GM21515 (cell line): ENCODE measurements at regions not wholly inside any gene's neighbourhood (a gene's known extent, or its start where the extent isn't known, plus 50 kb on each side); places are given as distances from the start of the nearest gene placed in this dataset.

Experiments used
- ATAC-seq: cut with Tn5 transposase; IDR thresholded peaks from one replicate; pipeline ENCODE4 v1.9.1; 2021; ENCODE audit not compliant: unreplicated experiment

GRCh38 chr13:105297839-105298238, 1237.6 kb downstream of the EFNB2 start:
- ATAC-seq: no peak

GRCh38 chr13:105291987-105292386, 1243.5 kb downstream of the EFNB2 start:
- ATAC-seq: no peak

GRCh38 chr13:105290596-105290995, 1244.9 kb downstream of the EFNB2 start:
- ATAC-seq: no peak

GRCh38 chr13:105285526-105285925, 1249.9 kb downstream of the EFNB2 start:
- ATAC-seq: no peak

GRCh38 chr13:105282406-105283285, 1252.8 kb downstream of the EFNB2 start:
- ATAC-seq: no peak

GRCh38 chr13:105278943-105279381, 1256.5 kb downstream of the EFNB2 start:
- ATAC-seq: no peak

- ATAC-seq: no peak
Observed at GRCh38 chr13:105276571-105276970, 1258.9 kb downstream of the EFNB2 start.

- ATAC-seq: no peak
Observed at GRCh38 chr13:105273665-105274222, 1261.7 kb downstream of the EFNB2 start.

GRCh38 chr13:105272660-105273631, 1262.5 kb downstream of the EFNB2 start:
- ATAC-seq: no peak

GRCh38 chr13:105266615-105267014, 1268.8 kb downstream of the EFNB2 start:
- no peak for ATAC-seq

- ATAC-seq: no peak
Observed at GRCh38 chr13:105262579-105262978, 1272.9 kb downstream of the EFNB2 start.

- ATAC-seq: no peak
Observed at GRCh38 chr13:105259426-105259825, 1276.0 kb downstream of the EFNB2 start.

- no peak for ATAC-seq
Observed at GRCh38 chr13:105255472-105255871, 1280.0 kb downstream of the EFNB2 start.

GRCh38 chr13:105251293-105251692, 1284.2 kb downstream of the EFNB2 start:
- no peak for ATAC-seq

GRCh38 chr13:105247830-105248229, 1287.6 kb downstream of the EFNB2 start:
- no peak for ATAC-seq

- no peak for ATAC-seq
Observed at GRCh38 chr13:105240371-105240770, 1295.1 kb downstream of the EFNB2 start.

- no peak for ATAC-seq
Observed at GRCh38 chr13:105232439-105232838, 1303.0 kb downstream of the EFNB2 start.

GRCh38 chr13:105232006-105232405, 1303.5 kb downstream of the EFNB2 start:
- no peak for ATAC-seq

GRCh38 chr13:105231579-105231978, 1303.9 kb downstream of the EFNB2 start:
- ATAC-seq: no peak

GRCh38 chr13:105220881-105221280, 1314.6 kb downstream of the EFNB2 start:
- ATAC-seq: no peak

- no peak for ATAC-seq
Observed at GRCh38 chr13:105220063-105220462, 1315.4 kb downstream of the EFNB2 start.
